Breast epithelium (tissue), 4 donors: ENCODE measurements at regions not wholly inside any gene's neighbourhood (a gene's known extent, or its start where the extent isn't known, plus 50 kb on each side); places are given as distances from the start of the nearest gene placed in this dataset.
"Not testable (repeated sequence)": the region's sequence is repeated elsewhere in the genome, so short reads cannot be mapped to it uniquely, and the experiment has no call there.

Source experiments
- DNase-seq, 2 donors: peaks; one replicate each; pipeline ENCODE4 v3.0.0-alpha.2; 2019; ENCODE audit warnings: low spot score in 2 of 2
- H3K27ac ChIP-seq, 2 donors: fragments of 200-600 bp; sonication (generic) in 1 of 2; one replicate each; pipeline ENCODE4 v1.5.1; 2016 to 2019; ENCODE audit warnings: mild to moderate bottlenecking in 1 of 2
- H3K27me3 ChIP-seq, 2 donors: fragments of 200-600 bp; sonication (generic) in 1 of 2; one replicate each; pipeline versions ENCODE4 v1.5.1 to v1.6.0; 2017 to 2019; ENCODE audit warnings: control low read depth in 1 of 2, mild to moderate bottlenecking in 1 of 2
- H3K36me3 ChIP-seq: fragments of 200-600 bp; one replicate; pipeline ENCODE4 v1.5.1; 2019
- H3K4me1 ChIP-seq, 2 donors: fragments of 200-600 bp; sonication (generic); one replicate each; pipeline ENCODE4 v1.5.1; 2016 to 2019; ENCODE audit warnings: control low read depth in 1 of 2
- H3K4me3 ChIP-seq, 3 donors: fragments of 200-600 bp; sonication (generic); 1 replicate in 2 of 3; 2 replicates in 1 of 3; pipeline ENCODE4 v1.5.1; 2016 to 2019; ENCODE audit warnings: mild to moderate bottlenecking in 3 of 3, moderate library complexity in 2 of 3
- H3K9me3 ChIP-seq, 2 donors: fragments of 200-600 bp; sonication (generic) in 1 of 2; one replicate each; pipeline ENCODE4 v1.5.1; 2016 to 2019; ENCODE audit warnings: control low read depth in 1 of 2
- CTCF ChIP-seq, 3 donors: fragments of 450-650 bp; IDR thresholded peaks; one replicate each; pipeline ENCODE4 v1.5.1; 2016 to 2017; ENCODE audit warnings: antibody characterized with exemption in 3 of 3, mild to moderate bottlenecking in 3 of 3, moderate library complexity in 3 of 3
- POLR2A ChIP-seq: fragments of 450-650 bp; IDR thresholded peaks from one replicate; pipeline ENCODE4 v1.6.1; 2016; ENCODE audit warnings: antibody characterized with exemption, mild to moderate bottlenecking, moderate library complexity
- POLR2AphosphoS5 ChIP-seq, 3 donors: sonication (generic); formaldehyde crosslinking; IDR thresholded peaks; one replicate each; pipeline ENCODE4 v1.6.1; 2017; ENCODE audit warnings: antibody characterized with exemption in 3 of 3
- intact Hi-C: fragments of 100-400 bp; cut with DNase I; formaldehyde crosslinking; loops from one replicate; pipeline ENCODE4 v1.15.1; 2023; ENCODE audit warnings: low total_unique reads

- H3K4me3 ChIP-seq, DNase-seq, H3K4me1 ChIP-seq, H3K9me3 ChIP-seq, H3K27me3 ChIP-seq, intact Hi-C loops, H3K36me3 ChIP-seq, H3K27ac ChIP-seq: not testable (repeated sequence)
These were observed 50.6 kb upstream of the MYL10 start for GRCh38 chr7:101679653-101680173.

GRCh38 chr7:101680406-101681145 is 51.5 kb upstream of the MYL10 start:
- H3K4me1 ChIP-seq, result no peaks in the 10 kb centered on the region
- H3K36me3 ChIP-seq, result no peaks in the 10 kb centered on the region
- TF ChIP-seq POLR2AphosphoS5 (IDR thresholded peaks at IDR 0.05) (no peak), POLR2A (no peak), CTCF (IDR thresholded peaks at IDR 0.05) (no peak)
- no peak for DNase-seq
- no peak overlapping the region for H3K4me3 ChIP-seq
- no peaks in the 10 kb centered on the region for H3K9me3 ChIP-seq
- H3K27me3 ChIP-seq, result no peaks in the 10 kb centered on the region
- intact Hi-C loops, result no loop called here
- no peak overlapping the region for H3K27ac ChIP-seq

DNA sequence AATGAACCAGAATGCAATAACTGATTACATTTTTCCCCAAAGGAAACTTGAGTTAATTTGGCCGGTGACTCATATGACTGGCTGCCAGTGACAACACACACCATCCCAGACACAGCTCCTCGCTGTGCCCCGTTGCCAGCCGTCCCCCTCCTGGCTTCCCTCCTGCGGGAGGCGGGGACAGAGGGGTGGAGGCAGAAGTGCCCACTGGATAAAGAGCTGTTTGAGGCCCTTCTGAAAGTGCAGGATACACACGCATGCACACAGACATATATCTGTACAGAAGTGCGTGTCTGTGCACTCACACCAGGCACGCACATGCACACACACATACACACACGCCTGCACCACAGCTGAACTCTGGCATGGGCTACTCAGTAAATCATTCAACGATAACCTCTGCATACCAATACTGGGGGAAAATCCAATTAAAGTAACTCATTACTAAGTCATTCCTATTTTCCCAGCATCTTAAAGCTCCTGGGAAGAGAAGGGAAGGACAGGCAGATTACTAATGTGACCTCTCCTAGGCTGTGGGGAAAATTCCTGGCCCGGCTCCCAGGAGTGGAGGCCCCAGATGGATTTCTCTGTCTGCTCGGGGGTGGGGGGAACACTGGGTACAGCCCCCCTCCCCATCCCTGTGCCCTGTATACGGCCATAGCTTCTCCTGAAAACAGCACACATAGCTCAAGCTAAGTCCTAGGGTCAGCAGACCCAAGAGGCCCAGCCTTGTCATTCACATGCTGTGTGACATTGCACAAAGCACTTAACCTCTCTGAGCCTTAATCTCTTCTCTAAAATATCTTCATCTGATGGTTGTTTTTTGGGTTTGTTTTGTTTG is 52.3 kb upstream of the MYL10 start:
- no peak overlapping the region for H3K4me3 ChIP-seq
- no peaks in the 10 kb centered on the region for H3K9me3 ChIP-seq
- TF ChIP-seq CTCF (IDR thresholded peaks at IDR 0.05) (no peak), POLR2AphosphoS5 (IDR thresholded peaks at IDR 0.05) (no peak), POLR2A (no peak)
- intact Hi-C loops, result no loop called here
- H3K27me3 ChIP-seq, result no peaks in the 10 kb centered on the region
- no peaks in the 10 kb centered on the region for H3K36me3 ChIP-seq
- no peaks in the 10 kb centered on the region for H3K4me1 ChIP-seq
- DNase-seq, result peak in 1 of 2 donors; percentile 23
- no peak overlapping the region for H3K27ac ChIP-seq

DNA sequence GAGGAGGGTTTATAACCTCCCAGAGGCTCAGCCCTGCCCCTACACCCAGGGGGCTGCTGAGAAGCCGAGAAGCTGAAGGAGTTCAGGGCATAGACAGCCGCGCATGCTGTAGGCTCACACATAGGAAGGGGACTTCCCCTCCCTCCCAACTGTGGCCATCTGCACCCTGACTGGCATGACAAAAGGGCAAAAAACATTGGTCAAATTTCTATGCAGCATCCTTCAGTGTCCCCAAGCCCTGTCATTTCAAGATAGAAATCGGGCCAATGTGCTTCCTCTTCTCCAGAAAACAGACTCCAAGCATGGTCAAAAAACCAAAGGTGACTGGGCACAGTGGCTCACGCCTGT is 55.9 kb upstream of the MYL10 start:
- Histone ChIP-seq H3K4me1 (no peaks in the 10 kb centered on the region), H3K27me3 (peaks cover 0 to 23% of the 10 kb centered on the region in 2 donors), H3K9me3 (no peaks in the 10 kb centered on the region), H3K36me3 (no peaks in the 10 kb centered on the region), H3K27ac (no peak overlapping the region), H3K4me3 (no peak overlapping the region)
- TF ChIP-seq CTCF (IDR thresholded peaks at IDR 0.05), result no peak
- no peak for TF ChIP-seq POLR2AphosphoS5 (IDR thresholded peaks at IDR 0.05)
- TF ChIP-seq POLR2A, result no peak
- DNase-seq, result no peak
- intact Hi-C loops, result no loop called here

GRCh38 chr7:101686030-101686429 is 56.9 kb upstream of the MYL10 start:
- DNase-seq, result no peak
- Histone ChIP-seq H3K4me3 (no peak overlapping the region), H3K4me1 (no peaks in the 10 kb centered on the region), H3K27ac (no peak overlapping the region), H3K27me3 (peaks cover 0 to 23% of the 10 kb centered on the region in 2 donors), H3K36me3 (no peaks in the 10 kb centered on the region), H3K9me3 (no peaks in the 10 kb centered on the region)
- TF ChIP-seq POLR2A (no peak), POLR2AphosphoS5 (IDR thresholded peaks at IDR 0.05) (no peak), CTCF (IDR thresholded peaks at IDR 0.05) (no peak)
- intact Hi-C loops, result no loop called here
